Stimulated activated CD8-positive, alpha-beta memory T cell treated with anti-CD3 and anti-CD28 coated beads, Interleukin-7, amount 100 ng/mL, for 24 hours (primary cell): ENCODE measurements at regions not wholly inside any gene's neighbourhood (a gene's known extent, or its start where the extent isn't known, plus 50 kb on each side); places are given as distances from the start of the nearest gene placed in this dataset.

Experiments used
- DNase-seq: peaks from one replicate; pipeline ENCODE4 v3.0.0-alpha.2; 2020; ENCODE audit warnings: low read depth

DNA sequence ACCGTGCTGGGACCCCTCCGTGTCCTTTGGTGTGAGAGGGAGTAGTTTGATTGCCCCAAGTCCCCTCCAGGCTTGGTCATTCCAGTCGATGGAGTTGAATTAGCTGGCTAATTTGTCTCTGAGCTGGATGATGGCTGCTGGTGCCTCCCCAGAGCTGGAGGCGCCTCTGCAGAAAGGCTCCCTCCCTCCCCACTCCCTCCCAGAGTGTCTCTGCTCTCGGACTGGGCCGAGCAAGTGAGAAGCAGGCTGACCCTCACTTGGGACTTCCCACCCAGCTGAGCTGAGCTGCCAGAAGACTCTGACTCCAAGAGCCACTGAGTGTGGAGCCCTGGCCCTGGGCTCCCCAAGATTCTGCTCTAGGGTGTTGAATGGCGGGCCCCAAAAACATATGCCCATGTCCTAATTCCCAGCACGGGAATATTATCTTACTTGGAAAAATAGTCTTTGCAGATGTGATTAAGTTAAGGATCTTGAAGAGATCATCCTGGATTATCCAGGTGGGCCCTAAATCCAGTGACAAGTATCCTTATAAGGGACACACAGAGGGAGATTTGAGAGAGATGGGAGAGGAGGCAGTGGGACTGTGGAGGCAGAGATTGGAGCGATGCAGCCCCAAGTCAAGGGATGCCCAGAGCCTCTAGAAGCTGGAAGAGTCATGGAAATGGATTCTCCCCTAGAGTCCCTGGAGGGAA is 60.7 kb upstream of the TLE3 start:
- no peak for DNase-seq

DNA sequence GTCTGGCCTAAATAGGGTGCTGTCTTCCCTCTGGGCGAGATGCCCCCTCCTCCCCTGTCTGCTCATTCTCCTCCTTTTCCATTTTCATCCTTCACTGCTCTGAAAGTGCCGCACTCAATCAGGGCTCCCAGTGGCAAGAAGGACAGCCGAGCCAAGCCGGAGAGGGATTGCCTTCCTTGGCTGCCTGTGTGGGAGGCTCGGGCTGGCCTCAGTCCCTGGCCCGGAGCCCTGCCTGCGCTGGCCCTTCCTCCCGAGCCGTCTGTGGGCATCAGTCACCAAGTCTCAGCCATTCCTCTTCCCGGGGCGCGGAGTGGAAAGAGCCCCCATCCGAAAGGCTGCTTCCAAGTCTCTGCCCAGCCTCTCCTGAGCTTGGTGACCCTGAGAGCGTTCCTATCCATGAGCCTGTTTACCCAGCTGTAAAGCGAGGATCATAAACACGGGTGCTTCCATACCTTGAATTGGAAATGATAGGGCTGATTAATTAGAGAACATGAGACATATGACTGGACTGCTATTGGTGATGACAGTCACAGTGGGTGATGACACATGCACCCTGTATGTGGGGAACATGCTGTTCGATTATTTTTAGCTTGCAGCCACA is 59.1 kb upstream of the TLE3 start:
- DNase-seq = no peak

DNA sequence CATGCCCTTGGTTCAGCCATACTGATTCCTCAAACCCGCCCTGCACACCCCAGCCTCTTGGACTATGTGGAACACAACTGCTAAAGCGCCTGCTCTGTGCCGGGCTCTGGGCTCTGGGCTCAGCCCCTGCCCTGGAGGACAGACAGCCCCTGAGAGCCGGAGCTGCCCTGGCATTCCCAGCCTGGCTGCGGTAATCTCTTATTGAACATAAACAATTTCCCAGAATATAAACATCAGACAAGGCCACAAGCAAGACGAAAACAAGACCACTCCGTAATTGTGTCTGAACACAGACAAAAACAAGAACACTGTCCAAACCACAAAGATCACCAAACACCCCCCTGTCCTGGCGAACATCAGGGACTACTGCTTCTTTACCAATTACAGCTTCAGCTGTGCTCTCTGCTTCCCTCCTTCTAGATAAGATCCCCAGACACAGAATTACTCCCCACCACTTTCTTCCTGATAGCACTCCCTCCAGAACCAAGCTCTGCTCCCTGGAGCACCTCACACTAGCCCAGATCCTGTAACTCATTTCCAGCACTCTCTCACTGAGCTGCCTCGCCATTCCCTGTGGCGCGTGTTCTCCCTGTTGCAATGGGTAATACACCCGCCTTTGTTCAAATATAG is 57.1 kb upstream of the TLE3 start:
- no peak for DNase-seq

DNA sequence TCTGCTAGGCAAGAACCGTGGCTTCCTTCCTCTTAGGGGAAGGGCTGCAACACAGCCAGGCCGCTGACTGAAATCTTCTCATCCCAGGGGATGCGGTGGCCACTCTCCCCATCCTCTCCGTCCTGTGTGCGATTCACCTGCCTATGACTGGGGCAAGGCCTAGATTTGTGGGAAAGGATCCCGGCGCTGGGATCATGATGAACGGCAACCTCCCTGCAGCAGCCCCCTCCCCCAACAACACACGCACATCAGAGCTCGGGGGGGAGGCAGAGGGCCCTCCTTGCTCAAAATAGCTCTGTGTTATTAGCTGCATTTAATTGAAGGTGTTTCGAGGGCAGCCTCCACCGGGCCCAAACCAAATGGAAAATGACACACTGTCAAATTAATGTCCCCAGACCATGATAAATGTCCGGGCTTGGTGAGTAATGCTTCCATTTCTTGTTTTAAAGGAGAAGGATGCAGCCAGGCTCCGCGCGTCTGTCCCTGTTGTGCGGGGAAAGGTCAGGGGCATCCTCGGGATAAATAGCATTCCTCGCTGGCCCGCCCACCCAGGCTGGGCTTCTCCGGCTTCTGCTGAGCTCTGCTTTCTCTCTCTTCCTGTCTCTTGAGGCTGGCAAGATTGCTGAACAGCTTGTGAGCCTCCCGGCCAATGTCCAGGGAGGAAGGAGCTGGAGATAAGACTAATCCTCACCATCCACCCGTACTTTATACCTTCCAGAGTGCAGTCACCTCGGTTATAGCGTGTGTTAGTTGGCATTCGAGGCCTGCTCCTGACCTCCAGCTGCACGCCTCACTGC is 56.4 kb upstream of the TLE3 start:
- no peak for DNase-seq

DNA sequence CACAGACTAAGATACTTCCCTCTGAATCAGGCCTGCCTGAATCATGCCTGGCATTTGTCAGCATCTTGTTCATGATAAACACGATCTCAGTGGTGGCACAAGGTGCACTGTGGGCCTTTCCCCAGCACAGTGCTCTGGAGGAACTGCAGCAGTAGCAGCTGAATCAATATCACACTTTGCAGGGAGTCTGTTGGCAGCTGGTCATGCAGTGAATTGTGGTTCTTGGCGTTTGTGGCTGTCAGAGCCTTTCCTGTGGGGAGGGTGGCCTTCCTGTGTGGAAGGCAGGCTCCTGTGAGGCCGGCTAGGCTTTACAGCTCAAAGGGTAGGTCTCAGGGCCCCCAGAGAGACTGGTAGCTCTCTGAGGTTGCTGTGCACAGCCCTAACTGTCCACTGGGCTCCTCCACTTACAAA is 54.4 kb upstream of the TLE3 start:
- DNase-seq = no peak

DNA sequence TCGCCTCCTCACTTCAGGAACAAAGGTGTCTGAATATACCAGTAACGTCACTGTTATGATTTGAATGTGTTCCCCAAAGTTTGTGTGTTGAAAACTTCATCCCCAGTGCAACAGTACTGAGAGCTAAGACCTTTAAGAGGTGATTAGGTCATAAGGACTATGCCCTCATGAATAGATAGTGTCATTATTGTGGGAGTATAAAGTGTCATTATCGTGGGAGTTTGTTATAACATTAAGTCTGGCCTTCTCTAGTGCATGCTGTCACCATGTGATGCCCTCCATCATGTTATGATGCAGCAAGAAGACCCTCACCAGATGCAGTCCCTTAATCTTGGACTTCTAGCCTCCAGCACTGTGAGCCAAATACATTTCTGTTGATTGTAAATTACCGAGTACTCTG is 53.7 kb upstream of the TLE3 start:
- DNase-seq = no peak

DNA sequence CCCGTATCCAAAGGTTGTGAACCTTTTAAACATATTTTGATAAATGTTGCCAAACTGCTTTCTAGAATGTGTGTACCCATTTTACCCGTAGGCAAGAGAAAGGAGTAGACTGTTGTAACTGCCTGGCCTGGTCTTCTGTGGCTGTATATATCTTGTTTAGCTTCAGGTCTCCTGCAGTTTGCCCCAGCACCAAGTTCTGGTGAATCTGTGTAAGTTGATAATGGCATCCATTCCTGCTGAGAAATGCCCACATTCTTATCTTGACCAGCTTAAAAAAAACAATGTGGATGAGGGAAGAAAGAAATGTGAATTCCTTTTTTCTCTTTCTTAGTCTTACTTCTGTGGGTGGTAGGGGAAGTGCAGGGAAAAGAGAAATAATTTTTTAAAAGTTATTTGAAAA is 53.3 kb upstream of the TLE3 start:
- no peak for DNase-seq

DNA sequence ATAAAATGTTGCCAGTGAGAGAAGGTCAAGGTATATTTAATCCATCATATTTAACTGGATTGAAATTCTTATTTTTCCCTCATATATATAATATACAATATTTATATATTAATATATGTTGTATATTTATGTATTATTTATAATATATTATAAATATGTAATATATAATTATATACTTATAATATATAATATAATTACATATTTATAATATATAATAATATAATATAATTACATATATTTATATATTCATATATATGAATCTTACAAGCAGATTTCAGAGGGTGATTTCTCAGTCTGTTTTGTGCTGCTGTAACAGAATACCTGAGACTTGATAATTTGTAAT is 52.7 kb upstream of the TLE3 start:
- DNase-seq = no peak

DNA sequence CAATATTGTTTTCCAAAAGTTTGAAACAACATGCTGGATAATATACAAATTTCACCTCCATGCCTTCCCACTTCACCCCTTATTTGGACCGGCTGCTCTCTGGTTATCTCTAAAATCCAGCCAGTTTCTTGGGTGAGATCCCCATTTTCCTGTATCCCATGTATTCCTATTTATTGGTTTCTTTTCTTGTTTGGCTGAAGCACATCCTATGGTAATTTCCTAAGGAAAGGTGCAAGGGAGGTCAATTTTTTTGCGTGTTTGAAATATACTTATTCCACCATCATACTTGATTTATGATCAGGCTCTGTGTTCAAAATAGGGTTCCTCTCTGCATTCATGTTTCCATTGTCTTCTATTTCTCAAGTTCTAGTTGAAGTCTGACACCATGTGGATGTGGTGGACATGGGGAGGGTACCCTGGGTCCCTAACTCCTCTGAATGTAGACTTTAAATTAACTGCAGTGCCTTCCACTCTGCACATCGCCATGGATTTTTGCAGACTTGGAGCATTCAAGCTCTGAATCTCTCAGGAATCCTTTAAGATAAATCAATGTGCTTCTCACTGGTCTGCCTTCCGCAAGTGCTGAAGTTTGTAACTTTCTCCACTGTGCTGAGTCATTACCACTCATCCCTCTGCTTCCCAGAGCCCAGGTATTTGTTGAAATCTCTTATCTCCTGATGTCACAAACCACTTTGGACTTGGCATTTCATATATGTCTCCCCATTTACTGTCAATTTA is 52.1 kb upstream of the TLE3 start:
- DNase-seq = no peak

DNA sequence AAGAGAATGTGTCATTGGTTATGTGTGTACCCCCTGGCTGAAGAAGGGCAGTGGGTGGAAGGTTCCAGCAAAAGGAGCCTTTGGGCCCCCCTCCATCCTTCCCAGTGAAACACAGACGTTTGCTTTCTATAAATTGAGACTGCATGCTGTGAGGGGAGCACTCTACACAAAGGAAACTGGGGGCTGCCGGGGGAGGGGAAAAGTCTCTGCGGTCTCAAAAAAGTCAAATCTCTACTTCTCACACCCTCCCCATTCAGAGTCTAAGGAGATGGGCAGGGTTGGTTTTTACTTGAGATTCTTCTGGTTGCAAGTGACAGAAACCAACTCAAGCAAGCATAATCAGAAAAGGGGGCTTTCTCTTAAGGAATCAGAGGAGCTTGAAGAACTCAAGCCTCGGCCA is 50.1 kb upstream of the TLE3 start:
- DNase-seq = no peak
